IMR-90 (cell line): ENCODE measurements at regions not wholly inside any gene's neighbourhood (a gene's known extent, or its start where the extent isn't known, plus 50 kb on each side); places are given as distances from the start of the nearest gene placed in this dataset.

ENCODE experiments used
- ATAC-seq: fragments of 200-7000 bp; cut with Tn5 transposase; 2 replicates; pipeline ENCODE4 v1.9.1; 2020; ENCODE audit warnings: low read depth, mild to moderate bottlenecking, moderate library complexity
- BruUV-seq: library from RNA; stranded (reverse); fragments of 400-500 nt; replicated peaks from 2 replicates; lab custom pipeline; 2021; lab: Mats Ljungman, UMichigan
- CTCF ChIA-PET: fragments of 300-600 bp; formaldehyde crosslinking; extraction: SDS; loops from one replicate; lab custom pipeline; 2021; ENCODE audit warnings: antibody characterized with exemption; lab: Yijun Ruan, JAX
- POLR2A ChIA-PET: fragments of 300-600 bp; sonication (Branson Sonifier 250); formaldehyde crosslinking; loops from one replicate; lab custom pipeline; 2022; ENCODE audit warnings: antibody characterized with exemption; ENCODE audit not compliant: unreplicated experiment; lab: Charles Lee
- DNase-seq: peaks from one replicate; pipeline ENCODE4 v3.0.0; 2013
- H2AFZ ChIP-seq: replicated peaks from 2 replicates; pipeline ENCODE3; 2013; ENCODE audit warnings: low read length, mild to moderate bottlenecking; ENCODE audit not compliant: poor library complexity
- H2AK5ac ChIP-seq: 2 replicates; pipeline ENCODE4 v1.6.1; 2013; ENCODE audit warnings: low read depth, low read length, inconsistent platforms
- H2AK9ac ChIP-seq: replicated peaks from 2 replicates; pipeline ENCODE3; 2013; ENCODE audit warnings: mild to moderate bottlenecking, low read depth, low read length, moderate library complexity; ENCODE audit not compliant: poor library complexity
- H2BK120ac ChIP-seq: 2 replicates; pipeline ENCODE4 v1.6.1; 2013; ENCODE audit warnings: low read depth, low read length, inconsistent platforms
- H2BK15ac ChIP-seq: 3 replicates; pipeline ENCODE4 v1.6.1; 2013; ENCODE audit warnings: low read depth, low read length, inconsistent platforms
- H2BK20ac ChIP-seq: 2 replicates; pipeline ENCODE4 v1.6.1; 2013; ENCODE audit warnings: low read depth, mild to moderate bottlenecking, inconsistent platforms, low read length, moderate library complexity
- H2BK5ac ChIP-seq: 2 replicates; pipeline ENCODE4 v1.6.1; 2013; ENCODE audit warnings: mild to moderate bottlenecking, low read depth, low read length, inconsistent platforms; ENCODE audit not compliant: poor library complexity, severe bottlenecking
- H3K14ac ChIP-seq: replicated peaks from 2 replicates; pipeline ENCODE4 v1.6.1; 2013; ENCODE audit warnings: low read depth, low read length, inconsistent platforms
- H3K18ac ChIP-seq: 2 replicates; pipeline ENCODE4 v1.6.1; 2013; ENCODE audit warnings: low read depth, low read length, control low read depth
- H3K23ac ChIP-seq: 2 replicates; pipeline ENCODE4 v1.6.1; 2013; ENCODE audit warnings: low read depth, low read length, inconsistent platforms
- H3K27ac ChIP-seq: 2 replicates; pipeline ENCODE4 v1.5.1; 2013; ENCODE audit warnings: mild to moderate bottlenecking, control low read depth, low read length; ENCODE audit not compliant: insufficient read depth
- H3K27me3 ChIP-seq: 2 replicates; pipeline ENCODE4 v1.6.1; 2013; ENCODE audit warnings: low read length; ENCODE audit not compliant: control insufficient read depth, insufficient read depth
- H3K36me3 ChIP-seq: 2 replicates; pipeline ENCODE4 v1.6.1; 2013; ENCODE audit warnings: low read length, mixed read lengths; ENCODE audit not compliant: control insufficient read depth, insufficient read depth
- H3K4ac ChIP-seq: 2 replicates; pipeline ENCODE4 v1.6.1; 2013; ENCODE audit warnings: low read depth, low read length, inconsistent platforms
- H3K4me1 ChIP-seq: 2 replicates; pipeline ENCODE4 v1.6.1; 2013; ENCODE audit warnings: low read length, mixed read lengths; ENCODE audit not compliant: control insufficient read depth, insufficient read depth
- H3K4me2 ChIP-seq: 2 replicates; pipeline ENCODE4 v1.6.1; 2013; ENCODE audit warnings: low read depth, mild to moderate bottlenecking, control low read depth, low read length, moderate library complexity
- H3K4me3 ChIP-seq: 2 replicates; pipeline ENCODE4 v1.5.1; 2013; ENCODE audit warnings: low read depth, mild to moderate bottlenecking, control low read depth, low read length, moderate library complexity; ENCODE audit not compliant: insufficient read depth
- H3K56ac ChIP-seq: 2 replicates; pipeline ENCODE4 v1.6.1; 2013; ENCODE audit warnings: low read length, inconsistent platforms; ENCODE audit not compliant: insufficient read depth; ENCODE audit errors: extremely low read depth
- H3K79me1 ChIP-seq, 2 experiments: 2 replicates each; pipeline ENCODE4 v1.6.1; 2013; ENCODE audit warnings: low read length in 2 of 2, inconsistent platforms in 1 of 2, low read depth in 1 of 2
- H3K9ac ChIP-seq: 2 replicates; pipeline ENCODE4 v1.6.1; 2013; ENCODE audit warnings: low read depth, low read length, control low read depth
- H3K9me1 ChIP-seq: 2 replicates; pipeline ENCODE4 v1.6.1; 2013; ENCODE audit warnings: low read length, inconsistent platforms; ENCODE audit not compliant: insufficient read depth
- H3K9me3 ChIP-seq: 2 replicates; pipeline ENCODE4 v1.6.1; 2013; ENCODE audit warnings: low read length; ENCODE audit not compliant: control insufficient read depth, insufficient read depth
- H4K20me1 ChIP-seq: 2 replicates; pipeline ENCODE4 v1.6.1; 2013; ENCODE audit warnings: low read length, inconsistent platforms; ENCODE audit not compliant: insufficient read depth
- H4K5ac ChIP-seq: 2 replicates; pipeline ENCODE4 v1.6.1; 2013; ENCODE audit warnings: mild to moderate bottlenecking, low read depth, low read length, control low read depth
- H4K8ac ChIP-seq, 2 experiments: 2 replicates each; pipeline ENCODE4 v1.6.1; 2013; ENCODE audit warnings: low read depth in 2 of 2, low read length in 2 of 2, control low read depth in 1 of 2, inconsistent platforms in 1 of 2
- H4K91ac ChIP-seq: 2 replicates; pipeline ENCODE4 v1.6.1; 2013; ENCODE audit warnings: low read depth, low read length, inconsistent platforms; ENCODE audit not compliant: insufficient read depth
- CEBPB ChIP-seq: IDR thresholded peaks from 2 replicates; pipeline ENCODE4 v1.6.1; 2012; ENCODE audit warnings: low read depth, low read length, improper control_type of control experiment
- CHD1 ChIP-seq: IDR thresholded peaks from 2 replicates; pipeline ENCODE4 v1.6.1; 2012; ENCODE audit warnings: low read depth, low read length, improper control_type of control experiment
- CTCF ChIP-seq: conservative IDR thresholded peaks from 2 replicates; pipeline ENCODE4 v1.5.1; 2012; ENCODE audit warnings: mild to moderate bottlenecking, low read depth, low read length, improper control_type of control experiment
- FOS ChIP-seq: fragments of 150-350 bp; IDR thresholded peaks from 2 replicates; pipeline ENCODE4 v1.6.1; 2016; ENCODE audit warnings: low read depth, low read length
- MXI1 ChIP-seq: IDR thresholded peaks from 2 replicates; pipeline ENCODE4 v1.6.1; 2012; ENCODE audit warnings: low read depth, mild to moderate bottlenecking, low read length, moderate library complexity, borderline replicate concordance
- POLR2A ChIP-seq: IDR thresholded peaks from 2 replicates; pipeline ENCODE4 v1.6.1; 2012; ENCODE audit warnings: mild to moderate bottlenecking, low read depth, low read length
- SMC3 ChIP-seq: fragments of 150-350 bp; IDR thresholded peaks from 2 replicates; pipeline ENCODE4 v1.6.1; 2016; ENCODE audit warnings: low read depth, mild to moderate bottlenecking, antibody characterized with exemption, low read length, moderate library complexity
- USF2 ChIP-seq: fragments of 150-350 bp; IDR thresholded peaks from 2 replicates; pipeline ENCODE4 v1.6.1; 2017; ENCODE audit warnings: mild to moderate bottlenecking, antibody characterized with exemption, low read length, low read depth
- WGBS, 2 experiments: methylation state at CpG; one replicate each; pipeline versions ENCODE4 v1.1.5 to v1.1.7; 2013; ENCODE audit warnings: missing lambda C conversion rate in 2 of 2; ENCODE audit not compliant: insufficient read length in 1 of 2; ENCODE audit errors: extremely low coverage in 2 of 2; 5-methylcytosine and 5-hydroxymethylcytosine counted together
- dilution Hi-C: fragments of 300-500 bp; cut with HindIII; formaldehyde crosslinking; loops from one replicate; pipeline ENCODE4 v1.14.3; 2018; ENCODE audit warnings: low sequenced_read_pairs; ENCODE audit not compliant: unreplicated experiment
- in situ Hi-C: fragments of 300-500 bp; cut with MboI; formaldehyde crosslinking; loops from 3 replicates; pipeline ENCODE4 v1.14.3; 2019; ENCODE audit warnings: low sequenced_read_pairs, inconsistent platforms, mixed read lengths
- intact Hi-C: fragments of 100-400 bp; cut with micrococcal nuclease; formaldehyde crosslinking; loops from 2 replicates; pipeline ENCODE4 v1.10.0; 2022

- ATAC-seq, result no peak
- intact Hi-C loops (no loop called here), dilution Hi-C loops (no loop called here)
Measured at GRCh38 chr13:58680115-58680514, 1048.6 kb downstream of the PCDH17 start.

More at GRCh38 chr13:58680115-58680514, 1048.6 kb downstream of the PCDH17 start:
- H3K79me1 ChIP-seq, result no peaks in the 10 kb centered on the region
- in situ Hi-C loops, result no loop called here
- no peak overlapping the region for H2BK5ac ChIP-seq
- H3K4me1 ChIP-seq, result no peaks in the 10 kb centered on the region
- BruUV-seq, result no TSS peak
- H3K23ac ChIP-seq, result no peak overlapping the region
- H2BK15ac ChIP-seq, result no peak overlapping the region
- H3K27ac ChIP-seq, result no peak overlapping the region
- H3K14ac ChIP-seq, result no peak overlapping the region
- WGBS, 2 experiments, result no CpG with 5 or more reads among the region's 4 CpGs
- H4K8ac ChIP-seq, result no peak overlapping the region
- no peaks in the 10 kb centered on the region for H4K20me1 ChIP-seq
- no peaks in the 10 kb centered on the region for H3K9me1 ChIP-seq
- no peaks in the 10 kb centered on the region for H3K36me3 ChIP-seq
- no peaks in the 10 kb centered on the region; the same call in 1 of the 2 replicates for H3K9me3 ChIP-seq
- CTCF ChIA-PET, result no interaction called here
- H3K4me3 ChIP-seq, result no peak overlapping the region
- H2BK20ac ChIP-seq, result no peak overlapping the region
- no peak overlapping the region for H2BK120ac ChIP-seq
- DNase-seq, result no peak
- no peak overlapping the region for H3K4me2 ChIP-seq
- no peak overlapping the region for H3K4ac ChIP-seq
- TF ChIP-seq CEBPB, result no peak
- no peak for TF ChIP-seq USF2
- no peak for TF ChIP-seq CHD1
- no peak for TF ChIP-seq MXI1
- no peak for TF ChIP-seq CTCF
- TF ChIP-seq SMC3, result no peak
- no peak for TF ChIP-seq FOS
- no peak for TF ChIP-seq POLR2A
- H2AK5ac ChIP-seq, result no peak overlapping the region
- no peak overlapping the region for H4K91ac ChIP-seq
- H2AFZ ChIP-seq, result no peak overlapping the region
- no peak overlapping the region for H4K5ac ChIP-seq
- no peak overlapping the region for H3K56ac ChIP-seq
- H3K9ac ChIP-seq, result no peak overlapping the region
- H2AK9ac ChIP-seq, result no peak overlapping the region
- no peaks in the 10 kb centered on the region for H3K27me3 ChIP-seq
- no peak overlapping the region for H3K18ac ChIP-seq
- POLR2A ChIA-PET, result no interaction called here
